Neural cell (in vitro differentiated cells): ENCODE measurements at regions not wholly inside any gene's neighbourhood (a gene's known extent, or its start where the extent isn't known, plus 50 kb on each side); places are given as distances from the start of the nearest gene placed in this dataset.

ENCODE experiments used
- H2AFZ ChIP-seq: fragments of 200-600, 300-800 bp; sonication (generic), shearing (Covaris generic); 2 replicates; pipeline ENCODE4 v1.6.0; 2014; ENCODE audit warnings: low read depth, mild to moderate bottlenecking, antibody characterized with exemption, low read length, moderate library complexity
- H3F3A ChIP-seq: fragments of 200-600 bp; shearing (Covaris generic); 2 replicates; pipeline ENCODE4 v1.6.1; 2016; ENCODE audit warnings: mild to moderate bottlenecking, moderate library complexity, mixed read lengths, antibody characterized with exemption, low read length; ENCODE audit not compliant: insufficient read depth, poor library complexity, severe bottlenecking
- H3K27ac ChIP-seq: fragments of 200-600, 300-800 bp; sonication (generic), shearing (Covaris generic); 2 replicates; pipeline ENCODE4 v1.5.1; 2014; ENCODE audit warnings: mild to moderate bottlenecking, low read length, moderate library complexity
- H3K27me3 ChIP-seq: fragments of 300-800, 200-600 bp; sonication (generic), shearing (Covaris generic); 2 replicates; pipeline ENCODE4 v1.6.0; 2014; ENCODE audit warnings: mild to moderate bottlenecking, low read depth, low read length, moderate library complexity; ENCODE audit not compliant: insufficient read depth
- H3K36me3 ChIP-seq: fragments of 300-800, 200-600 bp; sonication (generic), shearing (Covaris generic); 2 replicates; pipeline ENCODE4 v1.5.1; 2014; ENCODE audit warnings: mild to moderate bottlenecking, antibody characterized with exemption, low read length, moderate library complexity; ENCODE audit not compliant: insufficient read depth
- H3K4me2 ChIP-seq: fragments of 300-800, 200-600 bp; sonication (generic), shearing (Covaris generic); 2 replicates; pipeline ENCODE4 v1.6.0; 2014; ENCODE audit warnings: mild to moderate bottlenecking, low read length
- H3K4me3 ChIP-seq: fragments of 300-800, 200-600 bp; sonication (generic), shearing (Covaris generic); 2 replicates; pipeline ENCODE4 v1.5.1; 2014; ENCODE audit warnings: mild to moderate bottlenecking, low read length, moderate library complexity
- H3K79me2 ChIP-seq: fragments of 200-600 bp; shearing (Covaris generic); replicated peaks from 2 replicates; pipeline ENCODE4 v1.6.0; 2014; ENCODE audit warnings: mild to moderate bottlenecking, low read length, moderate library complexity; ENCODE audit not compliant: insufficient read depth
- H3K9ac ChIP-seq: fragments of 300-800, 200-600 bp; sonication (generic), shearing (Covaris generic); 2 replicates; pipeline ENCODE4 v1.6.1; 2016; ENCODE audit warnings: mild to moderate bottlenecking, low read length, mixed read lengths
- H3K9me2 ChIP-seq: fragments of 200-600 bp; shearing (Covaris generic); 2 replicates; pipeline ENCODE4 v1.6.1; 2016; ENCODE audit warnings: mild to moderate bottlenecking, low read length, mixed read lengths; ENCODE audit not compliant: insufficient read depth
- H3K9me3 ChIP-seq: fragments of 200-600, 300-800 bp; sonication (generic), shearing (Covaris generic); 2 replicates; pipeline ENCODE4 v1.6.1; 2016; ENCODE audit warnings: mild to moderate bottlenecking, mixed run types, low read length, moderate library complexity, mixed read lengths
- H4K20me1 ChIP-seq: fragments of 200-600 bp; shearing (Covaris generic); 2 replicates; pipeline ENCODE4 v1.6.1; 2016; ENCODE audit warnings: mild to moderate bottlenecking, mixed run types; ENCODE audit not compliant: insufficient read depth
- EP300 ChIP-seq: fragments of 450-650 bp; conservative IDR thresholded peaks from 2 replicates; pipeline ENCODE4 v1.6.1; 2014; ENCODE audit warnings: antibody characterized with exemption, mild to moderate bottlenecking, moderate library complexity; ENCODE audit not compliant: poor library complexity, severe bottlenecking
- EZH2 ChIP-seq: fragments of 200-600, 300-800 bp; shearing (Covaris generic), sonication (generic); IDR thresholded peaks from 2 replicates; pipeline ENCODE4 v1.6.1; 2014; ENCODE audit warnings: antibody characterized with exemption, low read length, borderline replicate concordance, mild to moderate bottlenecking; ENCODE audit not compliant: insufficient read depth, poor library complexity, severe bottlenecking
- MXI1 ChIP-seq: fragments of 450-650 bp; conservative IDR thresholded peaks from 2 replicates; pipeline ENCODE4 v1.6.1; 2014; ENCODE audit warnings: antibody characterized with exemption, mild to moderate bottlenecking; ENCODE audit not compliant: poor library complexity, severe bottlenecking
- POLR2AphosphoS5 ChIP-seq: IDR thresholded peaks from 2 replicates; pipeline ENCODE4 v1.6.1; 2012
- RAD21 ChIP-seq: fragments of 450-650 bp; conservative IDR thresholded peaks from 2 replicates; pipeline ENCODE4 v1.6.1; 2014; ENCODE audit warnings: antibody characterized with exemption, mild to moderate bottlenecking, moderate library complexity
- SMC3 ChIP-seq: fragments of 450-650 bp; conservative IDR thresholded peaks from 2 replicates; pipeline ENCODE4 v1.6.1; 2014; ENCODE audit warnings: antibody characterized with exemption, mild to moderate bottlenecking, moderate library complexity; ENCODE audit not compliant: poor library complexity
- TAF1 ChIP-seq: IDR thresholded peaks from 2 replicates; pipeline ENCODE4 v1.6.1; 2012; ENCODE audit warnings: low read depth
- TF ChIP-seq, protein P1 (sequence below): fragments of 450-650 bp; IDR thresholded peaks from 2 replicates; pipeline ENCODE4 v1.5.1; 2014; ENCODE audit warnings: antibody characterized with exemption, mild to moderate bottlenecking, moderate library complexity; ENCODE audit not compliant: poor library complexity, severe bottlenecking
- TF ChIP-seq, protein P2 (sequence below): IDR thresholded peaks from 2 replicates; pipeline ENCODE4 v1.6.1; 2012; ENCODE audit warnings: borderline replicate concordance

DNA sequence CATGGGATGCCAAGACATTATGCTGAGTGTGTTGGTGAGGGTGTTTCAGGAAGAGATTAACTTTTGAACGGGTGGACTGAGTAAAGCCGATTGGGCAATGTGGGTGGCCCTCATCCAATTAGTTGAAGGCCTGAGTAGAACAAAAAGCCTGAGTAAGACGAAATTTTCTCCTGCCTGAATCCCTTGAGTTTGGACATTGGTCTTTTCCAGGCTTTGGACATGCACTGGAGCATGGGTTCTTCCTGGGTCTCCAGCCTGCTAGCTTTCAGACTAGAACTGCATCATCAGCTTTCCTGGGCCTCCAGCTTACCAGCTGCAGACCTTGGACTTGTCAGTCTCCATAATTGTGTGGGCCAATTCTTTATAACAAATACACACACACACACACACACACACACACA, 63.6 kb downstream of the NIBAN1 start:
- Histone ChIP-seq H3F3A (no peaks in the 10 kb centered on the region), H4K20me1 (no peaks in the 10 kb centered on the region), H3K36me3 (no peaks in the 10 kb centered on the region), H3K4me2 (no peak overlapping the region), H3K9me3 (no peaks in the 10 kb centered on the region), H3K4me3 (no peak overlapping the region), H3K9ac (no peak overlapping the region), H3K79me2 (no peaks in the 10 kb centered on the region), H3K9me2 (no peaks in the 10 kb centered on the region), H3K27me3 (peaks cover 3% of the 10 kb centered on the region), H3K27ac (no peak overlapping the region), H2AFZ (no peak overlapping the region)
- TF ChIP-seq RAD21 (no peak), SMC3 (no peak), EP300 (no peak), POLR2AphosphoS5 (no peak), MXI1 (no peak), EZH2 (no peak), TAF1 (no peak)
- TF ChIP-seq, protein P1, sequence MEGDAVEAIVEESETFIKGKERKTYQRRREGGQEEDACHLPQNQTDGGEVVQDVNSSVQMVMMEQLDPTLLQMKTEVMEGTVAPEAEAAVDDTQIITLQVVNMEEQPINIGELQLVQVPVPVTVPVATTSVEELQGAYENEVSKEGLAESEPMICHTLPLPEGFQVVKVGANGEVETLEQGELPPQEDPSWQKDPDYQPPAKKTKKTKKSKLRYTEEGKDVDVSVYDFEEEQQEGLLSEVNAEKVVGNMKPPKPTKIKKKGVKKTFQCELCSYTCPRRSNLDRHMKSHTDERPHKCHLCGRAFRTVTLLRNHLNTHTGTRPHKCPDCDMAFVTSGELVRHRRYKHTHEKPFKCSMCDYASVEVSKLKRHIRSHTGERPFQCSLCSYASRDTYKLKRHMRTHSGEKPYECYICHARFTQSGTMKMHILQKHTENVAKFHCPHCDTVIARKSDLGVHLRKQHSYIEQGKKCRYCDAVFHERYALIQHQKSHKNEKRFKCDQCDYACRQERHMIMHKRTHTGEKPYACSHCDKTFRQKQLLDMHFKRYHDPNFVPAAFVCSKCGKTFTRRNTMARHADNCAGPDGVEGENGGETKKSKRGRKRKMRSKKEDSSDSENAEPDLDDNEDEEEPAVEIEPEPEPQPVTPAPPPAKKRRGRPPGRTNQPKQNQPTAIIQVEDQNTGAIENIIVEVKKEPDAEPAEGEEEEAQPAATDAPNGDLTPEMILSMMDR, result no peak
- TF ChIP-seq, protein P2, sequence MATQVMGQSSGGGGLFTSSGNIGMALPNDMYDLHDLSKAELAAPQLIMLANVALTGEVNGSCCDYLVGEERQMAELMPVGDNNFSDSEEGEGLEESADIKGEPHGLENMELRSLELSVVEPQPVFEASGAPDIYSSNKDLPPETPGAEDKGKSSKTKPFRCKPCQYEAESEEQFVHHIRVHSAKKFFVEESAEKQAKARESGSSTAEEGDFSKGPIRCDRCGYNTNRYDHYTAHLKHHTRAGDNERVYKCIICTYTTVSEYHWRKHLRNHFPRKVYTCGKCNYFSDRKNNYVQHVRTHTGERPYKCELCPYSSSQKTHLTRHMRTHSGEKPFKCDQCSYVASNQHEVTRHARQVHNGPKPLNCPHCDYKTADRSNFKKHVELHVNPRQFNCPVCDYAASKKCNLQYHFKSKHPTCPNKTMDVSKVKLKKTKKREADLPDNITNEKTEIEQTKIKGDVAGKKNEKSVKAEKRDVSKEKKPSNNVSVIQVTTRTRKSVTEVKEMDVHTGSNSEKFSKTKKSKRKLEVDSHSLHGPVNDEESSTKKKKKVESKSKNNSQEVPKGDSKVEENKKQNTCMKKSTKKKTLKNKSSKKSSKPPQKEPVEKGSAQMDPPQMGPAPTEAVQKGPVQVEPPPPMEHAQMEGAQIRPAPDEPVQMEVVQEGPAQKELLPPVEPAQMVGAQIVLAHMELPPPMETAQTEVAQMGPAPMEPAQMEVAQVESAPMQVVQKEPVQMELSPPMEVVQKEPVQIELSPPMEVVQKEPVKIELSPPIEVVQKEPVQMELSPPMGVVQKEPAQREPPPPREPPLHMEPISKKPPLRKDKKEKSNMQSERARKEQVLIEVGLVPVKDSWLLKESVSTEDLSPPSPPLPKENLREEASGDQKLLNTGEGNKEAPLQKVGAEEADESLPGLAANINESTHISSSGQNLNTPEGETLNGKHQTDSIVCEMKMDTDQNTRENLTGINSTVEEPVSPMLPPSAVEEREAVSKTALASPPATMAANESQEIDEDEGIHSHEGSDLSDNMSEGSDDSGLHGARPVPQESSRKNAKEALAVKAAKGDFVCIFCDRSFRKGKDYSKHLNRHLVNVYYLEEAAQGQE, result no peak

DNA sequence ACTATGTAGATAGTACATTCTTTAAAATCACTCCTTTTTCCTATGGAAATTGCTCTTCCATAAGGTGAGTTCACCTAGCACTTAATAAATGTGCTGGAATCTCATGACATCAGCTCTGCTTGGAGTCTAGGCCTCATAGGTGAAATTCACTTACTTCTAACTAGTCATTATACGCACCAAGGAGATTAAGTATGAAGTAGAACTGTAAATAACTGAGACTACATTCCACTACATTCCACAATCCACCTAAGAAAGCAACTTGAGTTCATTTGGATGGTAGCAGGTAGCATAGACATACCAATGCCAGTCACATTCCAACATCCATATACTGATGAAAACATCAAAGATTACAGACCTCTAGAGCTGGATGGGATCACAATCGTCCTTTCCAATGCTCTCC, 64.3 kb downstream of the NIBAN1 start:
- Histone ChIP-seq H3K4me2 (no peak overlapping the region), H3K9ac (no peak overlapping the region)
- TF ChIP-seq RAD21, result no peak
- TF ChIP-seq EZH2, result no peak
- no peak for TF ChIP-seq TAF1

DNA sequence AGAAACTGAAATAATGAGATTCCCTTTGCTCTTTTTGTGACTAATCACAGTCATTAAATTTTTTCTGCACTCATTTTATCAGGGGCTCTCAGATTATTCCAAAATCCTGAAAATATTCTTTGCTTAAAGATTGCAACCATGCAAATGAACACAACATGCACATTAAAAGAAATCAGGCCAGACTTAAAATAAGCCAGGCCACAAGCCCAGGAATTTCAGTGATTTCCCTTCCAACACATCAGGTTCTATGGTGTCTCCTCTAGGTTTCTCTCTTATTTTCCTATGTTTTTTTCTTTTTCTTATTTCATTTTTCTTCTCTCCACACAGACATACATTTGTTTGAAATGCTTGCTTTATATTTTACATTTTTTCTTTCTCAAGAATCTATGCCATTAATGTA, 65.3 kb downstream of the NIBAN1 start:
- no peak for TF ChIP-seq POLR2AphosphoS5
- TF ChIP-seq RAD21, result no peak
- TF ChIP-seq, protein P2, result no peak
- TF ChIP-seq EZH2, result no peak
- no peak for TF ChIP-seq SMC3
- TF ChIP-seq, protein P1, result no peak
- TF ChIP-seq MXI1, result no peak
- Histone ChIP-seq H3K27ac (no peak overlapping the region), H2AFZ (no peak overlapping the region), H3K36me3 (no peaks in the 10 kb centered on the region), H3K4me2 (no peak overlapping the region), H3F3A (no peaks in the 10 kb centered on the region), H3K27me3 (no peaks in the 10 kb centered on the region), H3K4me3 (no peak overlapping the region), H3K9me2 (no peaks in the 10 kb centered on the region), H3K9me3 (no peaks in the 10 kb centered on the region), H3K9ac (no peak overlapping the region), H3K79me2 (no peaks in the 10 kb centered on the region), H4K20me1 (no peaks in the 10 kb centered on the region)

More for the DNA sequence above, 64.3 kb downstream of the NIBAN1 start:
- H3K27ac ChIP-seq, result no peak overlapping the region
- no peak overlapping the region for H2AFZ ChIP-seq
- no peaks in the 10 kb centered on the region for H3K79me2 ChIP-seq
- H3K27me3 ChIP-seq, result no peaks in the 10 kb centered on the region
- H4K20me1 ChIP-seq, result no peaks in the 10 kb centered on the region
- no peaks in the 10 kb centered on the region for H3F3A ChIP-seq
- H3K9me3 ChIP-seq, result no peaks in the 10 kb centered on the region
- no peaks in the 10 kb centered on the region for H3K9me2 ChIP-seq
- no peak overlapping the region for H3K4me3 ChIP-seq
- no peaks in the 10 kb centered on the region for H3K36me3 ChIP-seq
